AG04449 (cell line): ENCODE measurements at regions not wholly inside any gene's neighbourhood (a gene's known extent, or its start where the extent isn't known, plus 50 kb on each side); places are given as distances from the start of the nearest gene placed in this dataset.

ENCODE experiments used
- CTCF ChIA-PET: fragments of 350-600 bp; formaldehyde crosslinking; extraction: SDS; loops from one replicate; lab custom pipeline; 2021; ENCODE audit warnings: antibody characterized with exemption; lab: Yijun Ruan, JAX
- POLR2A ChIA-PET: fragments of 400-600, 350-600 bp; formaldehyde crosslinking; extraction: SDS; loops from one replicate; lab custom pipeline; 2020; ENCODE audit warnings: antibody characterized with exemption, inconsistent platforms; lab: Yijun Ruan, JAX
- DNase-seq: peaks from one replicate; pipeline ENCODE4 v3.0.0-alpha.2; 2010; ENCODE audit warnings: low read depth, low spot score
- H3K4me3 ChIP-seq: 2 replicates; pipeline ENCODE4 v1.5.1; 2011; ENCODE audit warnings: low read depth, mild to moderate bottlenecking, control low read depth, low read length
- TF ChIP-seq, protein P1 (sequence below): IDR thresholded peaks from one replicate; pipeline ENCODE4 v1.5.1; 2011; ENCODE audit warnings: mild to moderate bottlenecking, moderate library complexity, low read length, control low read depth, inconsistent platforms; ENCODE audit not compliant: insufficient read depth; ENCODE audit errors: missing control alignments

DNA sequence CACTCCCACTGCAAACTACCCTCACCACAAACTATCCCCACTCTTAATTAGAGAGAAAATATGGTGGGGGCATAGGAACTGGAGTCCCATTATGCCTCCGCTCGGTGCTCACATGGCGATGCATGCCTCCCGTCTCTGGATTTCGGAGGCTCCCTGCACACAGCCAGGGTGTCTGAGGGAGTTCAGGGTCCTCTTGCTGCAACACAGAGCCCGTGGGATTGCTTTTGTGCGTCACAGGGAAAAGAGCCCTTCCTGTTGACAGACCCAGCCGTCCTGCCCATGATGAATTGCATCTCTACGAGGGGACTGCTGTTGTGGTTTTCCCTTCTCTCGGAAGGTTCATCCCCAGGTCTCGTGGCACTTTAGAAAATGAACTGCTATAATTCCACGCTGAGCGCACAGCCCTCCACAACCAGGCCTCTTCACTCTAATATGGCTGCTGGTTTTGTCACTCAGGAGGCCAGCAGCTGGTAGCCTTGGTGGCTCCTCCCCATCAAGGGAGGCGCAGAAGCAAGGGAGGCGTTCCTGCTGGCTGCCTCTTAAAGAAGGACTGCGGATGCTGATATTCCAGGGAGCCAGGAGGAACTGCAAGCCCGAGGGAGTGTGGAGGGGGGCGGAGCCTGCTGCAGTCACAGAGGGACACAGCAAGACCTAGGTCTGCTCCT is 158.0 kb downstream of the KCNA5 start:
- CTCF ChIA-PET, result interaction anchor here (0.7 to 2.4 kb wide), 4 partner anchors 11 to 237 kb away, joined by 3 to 20 read pairs (median 12); no protein-coding TSS in a partner anchor
- POLR2A ChIA-PET, result interaction anchor here (0.8 kb wide), 1 partner anchor 231 kb away, joined by 3 read pairs; the partner anchor contains the start of gene NTF3

GRCh38 chr12:5203274-5203673 is 159.6 kb downstream of the KCNA5 start:
- CTCF ChIA-PET, result interaction anchor here (1.0 kb wide), 1 partner anchor 225 kb away, joined by 3 read pairs; no protein-coding TSS in a partner anchor
- POLR2A ChIA-PET, result no interaction called here
- H3K4me3 ChIP-seq, result no peak overlapping the region
- TF ChIP-seq, protein P1, sequence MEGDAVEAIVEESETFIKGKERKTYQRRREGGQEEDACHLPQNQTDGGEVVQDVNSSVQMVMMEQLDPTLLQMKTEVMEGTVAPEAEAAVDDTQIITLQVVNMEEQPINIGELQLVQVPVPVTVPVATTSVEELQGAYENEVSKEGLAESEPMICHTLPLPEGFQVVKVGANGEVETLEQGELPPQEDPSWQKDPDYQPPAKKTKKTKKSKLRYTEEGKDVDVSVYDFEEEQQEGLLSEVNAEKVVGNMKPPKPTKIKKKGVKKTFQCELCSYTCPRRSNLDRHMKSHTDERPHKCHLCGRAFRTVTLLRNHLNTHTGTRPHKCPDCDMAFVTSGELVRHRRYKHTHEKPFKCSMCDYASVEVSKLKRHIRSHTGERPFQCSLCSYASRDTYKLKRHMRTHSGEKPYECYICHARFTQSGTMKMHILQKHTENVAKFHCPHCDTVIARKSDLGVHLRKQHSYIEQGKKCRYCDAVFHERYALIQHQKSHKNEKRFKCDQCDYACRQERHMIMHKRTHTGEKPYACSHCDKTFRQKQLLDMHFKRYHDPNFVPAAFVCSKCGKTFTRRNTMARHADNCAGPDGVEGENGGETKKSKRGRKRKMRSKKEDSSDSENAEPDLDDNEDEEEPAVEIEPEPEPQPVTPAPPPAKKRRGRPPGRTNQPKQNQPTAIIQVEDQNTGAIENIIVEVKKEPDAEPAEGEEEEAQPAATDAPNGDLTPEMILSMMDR, result no peak
- DNase-seq, result no peak

More for the DNA sequence above, 158.0 kb downstream of the KCNA5 start:
- H3K4me3 ChIP-seq, result peak overlapping the region; percentile 16; the same call in 1 of the 2 replicates
- TF ChIP-seq, protein P1, result no peak
- peak; percentile 23 for DNase-seq

- TF ChIP-seq, protein P1, result no peak
- ChIA-PET CTCF (interaction anchor here (1.0 kb wide), 1 partner anchor 225 kb away, joined by 3 read pairs; no protein-coding TSS in a partner anchor), POLR2A (no interaction called here)
- no peak for DNase-seq
- no peak overlapping the region for H3K4me3 ChIP-seq
Observed at GRCh38 chr12:5203720-5204119, 160.0 kb downstream of the KCNA5 start.

DNA sequence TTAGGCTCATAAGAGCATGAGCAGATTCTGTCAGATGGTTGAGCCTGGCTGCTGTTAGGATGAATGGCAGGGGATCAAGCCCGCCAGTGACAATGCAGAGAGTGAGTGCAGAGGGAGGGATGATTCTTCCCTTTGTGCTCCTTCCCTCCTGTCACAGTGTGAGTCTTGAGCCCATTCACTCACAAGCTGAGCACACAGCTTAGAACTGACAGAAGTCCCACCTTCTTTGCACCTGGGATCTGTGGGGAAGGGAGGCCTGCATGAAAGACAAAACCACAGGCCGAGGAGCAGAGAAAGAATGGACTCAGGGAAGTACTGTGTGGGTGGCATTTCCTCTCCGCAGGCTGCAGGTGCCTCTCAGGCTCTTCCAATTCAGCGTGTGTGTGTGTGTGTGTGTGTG is 160.6 kb downstream of the KCNA5 start:
- no peak for DNase-seq
- TF ChIP-seq, protein P1, result no peak
- ChIA-PET CTCF (no interaction called here), POLR2A (no interaction called here)
- no peak overlapping the region for H3K4me3 ChIP-seq

- TF ChIP-seq, protein P1, result no peak
- POLR2A ChIA-PET, result no interaction called here
- no peak overlapping the region for H3K4me3 ChIP-seq
- no peak for DNase-seq
- CTCF ChIA-PET, result no interaction called here
Observed at GRCh38 chr12:5204831-5205230, 161.2 kb downstream of the KCNA5 start.

DNA sequence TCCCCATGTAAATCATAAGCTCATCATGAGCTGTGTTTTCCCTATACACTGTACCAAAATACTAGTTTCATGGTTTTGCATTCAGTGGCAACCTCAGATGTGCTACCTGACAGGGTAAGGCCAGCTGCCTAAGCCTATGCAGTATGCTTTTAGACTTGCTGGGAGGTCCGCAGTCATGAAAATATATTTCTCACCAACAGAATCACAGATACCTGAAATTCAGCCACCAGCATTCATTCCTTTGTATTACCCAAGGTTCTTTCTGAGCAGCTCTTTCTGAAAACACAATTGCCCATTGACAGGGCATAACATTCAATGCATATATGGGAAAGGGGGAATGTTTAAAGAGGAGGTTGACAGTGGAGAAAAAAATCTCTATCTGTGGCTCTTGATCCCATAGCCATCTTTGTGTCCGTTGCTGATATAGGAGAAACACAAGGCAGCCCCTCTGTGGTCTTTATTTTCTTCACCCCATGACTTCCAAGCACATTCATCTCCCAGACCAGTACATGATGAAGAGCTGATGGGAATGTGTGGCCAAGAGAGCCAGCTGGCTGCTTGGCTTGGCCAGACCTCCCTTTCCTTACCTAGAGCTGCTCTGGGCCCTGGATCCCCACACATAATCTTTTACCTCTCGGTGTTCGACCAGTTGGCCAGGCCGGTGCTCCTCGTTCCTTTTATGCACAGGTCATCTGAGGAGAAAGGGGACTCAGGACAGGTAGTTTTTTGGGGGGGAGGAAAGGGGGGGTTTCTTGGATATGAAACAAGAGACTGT is 162.9 kb downstream of the KCNA5 start:
- POLR2A ChIA-PET, result interaction anchor here (1.0 kb wide), 1 partner anchor 225 kb away, joined by 3 read pairs; the partner anchor contains the start of gene NTF3
- CTCF ChIA-PET, result interaction anchor here (1.4 to 1.5 kb wide), 2 partner anchors 10 to 18 kb away, joined by 4 read pairs; no protein-coding TSS in a partner anchor
- H3K4me3 ChIP-seq, result no peak overlapping the region
- no peak for DNase-seq
- TF ChIP-seq, protein P1, result no peak
